ENCODE measurements at regions not wholly inside any gene's neighbourhood (a gene's known extent, or its start where the extent isn't known, plus 50 kb on each side); places are given as distances from the start of the nearest gene placed in this dataset.

DNA sequence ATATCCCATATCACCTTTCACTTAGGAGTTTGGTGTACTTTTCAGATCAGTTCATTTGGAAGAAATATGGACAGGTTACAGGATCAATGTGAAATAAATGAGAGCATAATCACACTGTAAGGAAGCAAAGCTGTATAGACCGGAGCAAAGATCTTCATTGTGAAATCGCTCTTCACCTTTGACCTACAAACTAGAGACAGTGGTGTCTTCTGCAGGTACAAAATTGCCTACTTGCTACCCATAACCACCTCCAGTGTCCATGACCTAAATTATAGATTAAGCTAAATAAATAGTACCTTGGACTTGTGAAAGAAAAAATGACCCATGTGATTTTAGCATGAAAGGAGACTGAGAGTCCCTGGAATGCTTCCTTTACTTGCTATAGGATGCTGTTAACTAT lies 379.5 kb upstream of the SUCLG2 start:
- intact Hi-C loops (cut with DNase I), result loop anchor here (10.0 kb wide), 1 partner anchor 841 kb away; no protein-coding TSS in a partner anchor
- Histone ChIP-seq H3K4me3 (no peak overlapping the region), H3K36me3 (no peaks in the 10 kb centered on the region), H3K9me3 (no peaks in the 10 kb centered on the region), H3K27ac (no peak overlapping the region), H3K4me1 (no peaks in the 10 kb centered on the region), H3K9ac (ENCODE audit: low read depth in 2 of 2, low read length in 2 of 2) (no peak overlapping the region), H3K27me3 (no peaks in the 10 kb centered on the region)
- TF ChIP-seq CTCF (IDR thresholded peaks at IDR 0.05), result no peak
- DNase-seq, result no peak

DNA sequence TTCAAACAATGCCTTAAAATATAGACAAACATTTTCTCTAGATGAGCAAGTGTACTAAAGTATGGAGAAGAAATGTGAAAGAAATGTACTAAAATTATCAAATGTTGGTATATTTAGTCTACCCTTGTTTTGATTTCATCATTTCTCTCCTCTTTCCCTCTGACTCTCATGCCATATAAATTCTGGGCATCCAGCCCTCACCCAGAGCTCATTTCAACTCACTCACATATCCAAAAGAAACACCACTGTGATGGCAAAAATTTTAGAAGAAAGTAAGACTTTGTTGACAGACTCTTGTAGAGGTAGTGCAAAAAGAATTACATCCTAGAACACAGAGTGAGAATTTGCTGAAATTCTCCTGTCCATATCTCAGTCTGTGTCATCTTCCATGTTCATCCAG lies 377.8 kb upstream of the SUCLG2 start:
- H3K27me3 ChIP-seq, result no peaks in the 10 kb centered on the region
- H3K27ac ChIP-seq, result no peak overlapping the region
- no peaks in the 10 kb centered on the region for H3K36me3 ChIP-seq
- H3K4me1 ChIP-seq, result no peaks in the 10 kb centered on the region
- TF ChIP-seq CTCF (IDR thresholded peaks at IDR 0.05), result no peak
- no peak overlapping the region for H3K9ac ChIP-seq (ENCODE audit: low read depth in 2 of 2, low read length in 2 of 2)
- no peaks in the 10 kb centered on the region for H3K9me3 ChIP-seq
- no peak for DNase-seq
- no peak overlapping the region for H3K4me3 ChIP-seq
- intact Hi-C loops (cut with DNase I), result loop anchor here (10.0 kb wide), 1 partner anchor 843 kb away; no protein-coding TSS in a partner anchor

DNA sequence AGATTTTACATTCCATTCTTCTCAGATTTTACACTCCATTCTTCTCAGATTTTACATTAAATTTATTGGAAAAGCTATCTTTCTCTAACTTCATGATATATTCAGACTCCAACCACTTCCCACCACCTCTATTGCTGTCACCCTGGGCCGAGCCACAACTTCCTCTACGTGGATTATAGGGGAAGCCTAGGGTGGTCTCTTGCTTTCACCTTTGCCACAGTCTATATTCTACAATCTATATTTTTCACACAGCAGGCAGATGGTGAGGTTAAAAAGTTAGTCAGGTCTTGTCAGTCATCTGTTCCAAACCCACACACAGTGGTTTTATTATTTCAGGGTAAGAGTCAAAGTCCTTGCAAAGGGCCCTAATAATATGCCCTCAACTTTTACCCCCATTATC lies 370.8 kb upstream of the SUCLG2 start:
- no peaks in the 10 kb centered on the region for H3K27me3 ChIP-seq
- no peak overlapping the region for H3K4me3 ChIP-seq
- DNase-seq, result no peak
- no peaks in the 10 kb centered on the region for H3K36me3 ChIP-seq
- no peaks in the 10 kb centered on the region for H3K4me1 ChIP-seq
- intact Hi-C loops (cut with DNase I), result no loop called here
- no peaks in the 10 kb centered on the region for H3K9me3 ChIP-seq
- H3K9ac ChIP-seq (ENCODE audit: low read depth in 2 of 2, low read length in 2 of 2), result no peak overlapping the region
- no peak for TF ChIP-seq CTCF (IDR thresholded peaks at IDR 0.05)
- H3K27ac ChIP-seq, result no peak overlapping the region

- Histone ChIP-seq H3K9ac (ENCODE audit: low read depth in 2 of 2, low read length in 2 of 2) (no peak overlapping the region), H3K27me3 (no peaks in the 10 kb centered on the region), H3K4me1 (no peaks in the 10 kb centered on the region), H3K4me3 (no peak overlapping the region), H3K36me3 (no peaks in the 10 kb centered on the region), H3K9me3 (no peaks in the 10 kb centered on the region), H3K27ac (no peak overlapping the region)
- no peak for TF ChIP-seq CTCF (IDR thresholded peaks at IDR 0.05)
- DNase-seq, result no peak
- intact Hi-C loops (cut with DNase I), result no loop called here
These were observed 365.5 kb upstream of the SUCLG2 start for GRCh38 chr3:68019876-68020275.

- intact Hi-C loops (cut with DNase I), result no loop called here
- no peaks in the 10 kb centered on the region for H3K9me3 ChIP-seq
- H3K27ac ChIP-seq, result no peak overlapping the region
- no peak for DNase-seq
- H3K36me3 ChIP-seq, result no peaks in the 10 kb centered on the region
- no peak overlapping the region for H3K4me3 ChIP-seq
- H3K27me3 ChIP-seq, result no peaks in the 10 kb centered on the region
- no peaks in the 10 kb centered on the region for H3K4me1 ChIP-seq
- no peak for TF ChIP-seq CTCF (IDR thresholded peaks at IDR 0.05)
- H3K9ac ChIP-seq (ENCODE audit: low read depth in 2 of 2, low read length in 2 of 2), result no peak overlapping the region
These were observed 363.9 kb upstream of the SUCLG2 start for GRCh38 chr3:68018275-68018674.

- Histone ChIP-seq H3K9ac (ENCODE audit: low read depth in 2 of 2, low read length in 2 of 2) (no peak overlapping the region), H3K4me1 (no peaks in the 10 kb centered on the region), H3K27me3 (no peaks in the 10 kb centered on the region), H3K27ac (no peak overlapping the region), H3K36me3 (no peaks in the 10 kb centered on the region), H3K9me3 (no peaks in the 10 kb centered on the region), H3K4me3 (no peak overlapping the region)
- TF ChIP-seq CTCF (IDR thresholded peaks at IDR 0.05), result no peak
- intact Hi-C loops (cut with DNase I), result no loop called here
- DNase-seq, result no peak
These were observed 362.7 kb upstream of the SUCLG2 start for GRCh38 chr3:68017069-68017468.

Measured in colonic mucosa (tissue), 4 donors.